Activated T-cell treated with anti-CD3 and anti-CD28 coated beads, Interleukin-2, amount 50 U/mL, for 24 hours (primary cell): ENCODE measurements at regions not wholly inside any gene's neighbourhood (a gene's known extent, or its start where the extent isn't known, plus 50 kb on each side); places are given as distances from the start of the nearest gene placed in this dataset.

Experiments used
- DNase-seq: peaks from one replicate; pipeline ENCODE4 v3.0.0-alpha.2; 2020
- H3K27ac Mint-ChIP-seq: 2 replicates; pipeline ENCODE4 v1.8.0; 2020; ENCODE audit warnings: mild to moderate bottlenecking, mixed read lengths
- H3K27me3 Mint-ChIP-seq: 2 replicates; pipeline ENCODE4 v1.8.0; 2020; ENCODE audit warnings: mixed read lengths
- H3K36me3 Mint-ChIP-seq: 2 replicates; pipeline ENCODE4 v1.8.0; 2020; ENCODE audit warnings: low read depth, mixed read lengths
- H3K4me1 Mint-ChIP-seq: 2 replicates; pipeline ENCODE4 v1.8.0; 2020; ENCODE audit warnings: low read depth, mixed read lengths
- H3K4me3 Mint-ChIP-seq: 2 replicates; pipeline ENCODE4 v1.8.0; 2020; ENCODE audit warnings: mild to moderate bottlenecking, moderate library complexity, mixed read lengths
- H3K9me3 Mint-ChIP-seq: 2 replicates; pipeline ENCODE4 v1.8.0; 2020; ENCODE audit warnings: mixed read lengths

- Mint-ChIP-seq H3K27ac (no peak overlapping the region), H3K4me3 (no peak overlapping the region), H3K27me3 (no peaks in the 10 kb centered on the region), H3K36me3 (no peaks in the 10 kb centered on the region), H3K4me1 (no peaks in the 10 kb centered on the region), H3K9me3 (peaks cover 16% of the 10 kb centered on the region)
- DNase-seq: no peak
Observed at GRCh38 chr4:31667686-31668085, 947.5 kb downstream of the PCDH7 start.

- Mint-ChIP-seq H3K27me3 (no peaks in the 10 kb centered on the region), H3K36me3 (no peaks in the 10 kb centered on the region), H3K27ac (no peak overlapping the region), H3K4me1 (no peaks in the 10 kb centered on the region), H3K4me3 (no peak overlapping the region), H3K9me3 (peaks cover 6% of the 10 kb centered on the region)
- no peak for DNase-seq
Observed at GRCh38 chr4:31674313-31674947, 954.3 kb downstream of the PCDH7 start.

GRCh38 chr4:31678356-31678755 is 958.2 kb downstream of the PCDH7 start:
- Mint-ChIP-seq H3K27ac (no peak overlapping the region), H3K9me3 (peaks cover 11% of the 10 kb centered on the region), H3K27me3 (no peaks in the 10 kb centered on the region), H3K36me3 (no peaks in the 10 kb centered on the region), H3K4me1 (no peaks in the 10 kb centered on the region), H3K4me3 (no peak overlapping the region)
- no peak for DNase-seq

GRCh38 chr4:31682796-31683195 is 962.6 kb downstream of the PCDH7 start:
- DNase-seq: no peak
- Mint-ChIP-seq H3K27ac (no peak overlapping the region), H3K27me3 (no peaks in the 10 kb centered on the region), H3K9me3 (peaks cover 13% of the 10 kb centered on the region), H3K4me3 (no peak overlapping the region), H3K36me3 (no peaks in the 10 kb centered on the region), H3K4me1 (no peaks in the 10 kb centered on the region)

- no peak overlapping the region for H3K4me3 Mint-ChIP-seq
- H3K36me3 Mint-ChIP-seq: no peaks in the 10 kb centered on the region
- peaks cover 12% of the 10 kb centered on the region for H3K9me3 Mint-ChIP-seq
- H3K27me3 Mint-ChIP-seq: no peaks in the 10 kb centered on the region
- DNase-seq: no peak
- no peaks in the 10 kb centered on the region for H3K4me1 Mint-ChIP-seq
- H3K27ac Mint-ChIP-seq: no peak overlapping the region
Observed at GRCh38 chr4:31687717-31688342, 967.7 kb downstream of the PCDH7 start.

- DNase-seq: no peak
- peaks cover 10% of the 10 kb centered on the region for H3K9me3 Mint-ChIP-seq
- H3K4me1 Mint-ChIP-seq: no peaks in the 10 kb centered on the region
- H3K27me3 Mint-ChIP-seq: no peaks in the 10 kb centered on the region
- H3K4me3 Mint-ChIP-seq: no peak overlapping the region
- no peak overlapping the region for H3K27ac Mint-ChIP-seq
- H3K36me3 Mint-ChIP-seq: no peaks in the 10 kb centered on the region
Observed at GRCh38 chr4:31692399-31692940, 972.3 kb downstream of the PCDH7 start.

GRCh38 chr4:31701256-31701655 is 981.1 kb downstream of the PCDH7 start:
- Mint-ChIP-seq H3K36me3 (no peaks in the 10 kb centered on the region), H3K4me1 (no peaks in the 10 kb centered on the region), H3K27me3 (no peaks in the 10 kb centered on the region), H3K4me3 (no peak overlapping the region), H3K27ac (no peak overlapping the region), H3K9me3 (peaks cover 14% of the 10 kb centered on the region)
- DNase-seq: no peak

- H3K27me3 Mint-ChIP-seq: no peaks in the 10 kb centered on the region
- DNase-seq: no peak
- H3K36me3 Mint-ChIP-seq: no peaks in the 10 kb centered on the region
- peaks cover 14% of the 10 kb centered on the region for H3K9me3 Mint-ChIP-seq
- no peak overlapping the region for H3K4me3 Mint-ChIP-seq
- no peak overlapping the region for H3K27ac Mint-ChIP-seq
- no peaks in the 10 kb centered on the region for H3K4me1 Mint-ChIP-seq
Observed at GRCh38 chr4:31702326-31702725, 982.2 kb downstream of the PCDH7 start.

- DNase-seq: no peak
- H3K27ac Mint-ChIP-seq: no peak overlapping the region
- H3K9me3 Mint-ChIP-seq: peaks cover 17% of the 10 kb centered on the region
- H3K27me3 Mint-ChIP-seq: no peaks in the 10 kb centered on the region
- H3K4me1 Mint-ChIP-seq: no peaks in the 10 kb centered on the region
- H3K36me3 Mint-ChIP-seq: no peaks in the 10 kb centered on the region
- no peak overlapping the region for H3K4me3 Mint-ChIP-seq
Observed at GRCh38 chr4:31714238-31714637, 994.1 kb downstream of the PCDH7 start.

- Mint-ChIP-seq H3K4me1 (no peaks in the 10 kb centered on the region), H3K9me3 (peaks cover 14% of the 10 kb centered on the region), H3K27me3 (no peaks in the 10 kb centered on the region), H3K4me3 (no peak overlapping the region), H3K36me3 (no peaks in the 10 kb centered on the region), H3K27ac (no peak overlapping the region)
- no peak for DNase-seq
Observed at GRCh38 chr4:31715302-31715701, 995.1 kb downstream of the PCDH7 start.

- Mint-ChIP-seq H3K27ac (no peak overlapping the region), H3K27me3 (no peaks in the 10 kb centered on the region), H3K4me3 (no peak overlapping the region)
Observed at GRCh38 chr4:31727030-31727429, 1006.9 kb downstream of the PCDH7 start.

GRCh38 chr4:31735004-31735403 is 1014.8 kb downstream of the PCDH7 start:
- Mint-ChIP-seq H3K27me3 (no peaks in the 10 kb centered on the region), H3K36me3 (no peaks in the 10 kb centered on the region), H3K27ac (no peak overlapping the region), H3K4me1 (no peaks in the 10 kb centered on the region), H3K9me3 (peaks cover 20% of the 10 kb centered on the region), H3K4me3 (no peak overlapping the region)
- DNase-seq: no peak

More at GRCh38 chr4:31727030-31727429, 1006.9 kb downstream of the PCDH7 start:
- H3K36me3 Mint-ChIP-seq: no peaks in the 10 kb centered on the region
- DNase-seq: no peak
- H3K4me1 Mint-ChIP-seq: no peaks in the 10 kb centered on the region
- peaks cover 6% of the 10 kb centered on the region for H3K9me3 Mint-ChIP-seq

GRCh38 chr4:31737419-31737818 is 1017.2 kb downstream of the PCDH7 start:
- DNase-seq: no peak
- Mint-ChIP-seq H3K36me3 (no peaks in the 10 kb centered on the region), H3K27ac (no peak overlapping the region), H3K4me3 (no peak overlapping the region), H3K4me1 (no peaks in the 10 kb centered on the region), H3K27me3 (no peaks in the 10 kb centered on the region), H3K9me3 (peaks cover 19% of the 10 kb centered on the region)

- DNase-seq: no peak
- Mint-ChIP-seq H3K27me3 (no peaks in the 10 kb centered on the region), H3K4me3 (no peak overlapping the region), H3K36me3 (no peaks in the 10 kb centered on the region), H3K9me3 (peaks cover 12% of the 10 kb centered on the region), H3K4me1 (no peaks in the 10 kb centered on the region), H3K27ac (no peak overlapping the region)
Observed at GRCh38 chr4:31741326-31741725, 1021.2 kb downstream of the PCDH7 start.

GRCh38 chr4:31748382-31748781 is 1028.2 kb downstream of the PCDH7 start:
- H3K4me1 Mint-ChIP-seq: no peaks in the 10 kb centered on the region
- H3K9me3 Mint-ChIP-seq: peaks cover 11% of the 10 kb centered on the region
- DNase-seq: no peak
- no peaks in the 10 kb centered on the region for H3K36me3 Mint-ChIP-seq
- no peak overlapping the region for H3K27ac Mint-ChIP-seq
- no peak overlapping the region for H3K4me3 Mint-ChIP-seq
- H3K27me3 Mint-ChIP-seq: no peaks in the 10 kb centered on the region
